IPS-18a (cell line): ENCODE measurements at regions not wholly inside any gene's neighbourhood (a gene's known extent, or its start where the extent isn't known, plus 50 kb on each side); places are given as distances from the start of the nearest gene placed in this dataset.
"Not testable (repeated sequence)": the region's sequence is repeated elsewhere in the genome, so short reads cannot be mapped to it uniquely, and the experiment has no call there.

ENCODE experiments used
- H3K27ac ChIP-seq: one replicate; pipeline ENCODE4 v1.5.1; 2013; ENCODE audit warnings: low read length
- H3K27me3 ChIP-seq: one replicate; pipeline ENCODE4 v1.6.1; 2013; ENCODE audit warnings: mild to moderate bottlenecking, low read length; ENCODE audit not compliant: control insufficient read depth, insufficient read depth
- H3K36me3 ChIP-seq: one replicate; pipeline ENCODE4 v1.6.1; 2013; ENCODE audit warnings: low read depth, low read length; ENCODE audit not compliant: control insufficient read depth
- H3K4me1 ChIP-seq: one replicate; pipeline ENCODE4 v1.6.1; 2013; ENCODE audit warnings: low read depth, low read length; ENCODE audit not compliant: control insufficient read depth
- H3K4me3 ChIP-seq: one replicate; pipeline ENCODE4 v1.5.1; 2013; ENCODE audit warnings: low read length
- H3K9ac ChIP-seq: one replicate; pipeline ENCODE4 v1.6.1; 2013; ENCODE audit warnings: mild to moderate bottlenecking, low read length, moderate library complexity
- H3K9me3 ChIP-seq: one replicate; pipeline ENCODE4 v1.6.1; 2013; ENCODE audit warnings: low read depth, low read length; ENCODE audit not compliant: control insufficient read depth

DNA sequence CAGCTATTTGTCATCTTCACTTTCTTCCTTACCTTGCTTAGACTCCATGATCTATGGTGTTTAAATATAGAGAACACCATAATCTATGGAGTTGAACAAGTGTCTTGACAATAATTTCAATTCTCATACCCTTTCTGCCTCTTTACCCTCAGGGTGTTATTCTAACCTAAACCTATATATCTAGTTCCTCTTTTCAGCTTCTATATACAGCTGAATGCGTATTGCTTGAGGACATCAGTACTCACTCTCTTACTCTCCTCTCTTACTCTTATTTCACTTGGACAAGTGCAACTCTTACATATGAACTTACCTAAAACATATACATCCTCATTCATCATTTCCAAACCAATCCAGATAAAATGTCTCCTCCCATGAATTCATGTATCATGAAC is 187.1 kb downstream of the RAP2B start:
- no peaks in the 10 kb centered on the region for H3K9me3 ChIP-seq
- no peaks in the 10 kb centered on the region for H3K36me3 ChIP-seq
- no peak overlapping the region for H3K9ac ChIP-seq
- H3K4me1 ChIP-seq = peaks cover 7% of the 10 kb centered on the region
- peaks cover 14% of the 10 kb centered on the region for H3K27me3 ChIP-seq
- H3K4me3 ChIP-seq = no peak overlapping the region
- no peak overlapping the region for H3K27ac ChIP-seq

DNA sequence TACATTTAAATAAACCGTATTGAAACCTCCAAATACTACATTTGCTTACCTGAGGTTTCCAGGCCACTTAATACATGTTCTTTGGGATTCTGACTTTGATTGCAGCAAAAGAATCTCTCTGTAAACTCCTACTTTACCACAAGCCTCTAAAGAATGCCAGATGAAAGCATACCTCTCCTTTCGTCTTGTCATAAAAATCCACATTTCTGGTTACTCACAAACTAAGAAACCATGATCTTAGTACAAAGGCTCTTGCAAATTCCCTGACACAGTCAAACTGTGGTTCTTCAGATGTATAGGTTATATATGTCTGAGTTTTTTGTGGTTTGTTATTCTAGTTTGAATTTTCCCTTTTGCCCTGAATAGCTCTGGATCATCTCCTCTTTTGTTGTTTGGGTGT is 188.4 kb downstream of the RAP2B start:
- Histone ChIP-seq H3K9ac (no peak overlapping the region), H3K4me3 (no peak overlapping the region), H3K27ac (no peak overlapping the region), H3K9me3 (no peaks in the 10 kb centered on the region), H3K36me3 (no peaks in the 10 kb centered on the region), H3K27me3 (peaks cover 14% of the 10 kb centered on the region), H3K4me1 (peaks cover 7% of the 10 kb centered on the region)

DNA sequence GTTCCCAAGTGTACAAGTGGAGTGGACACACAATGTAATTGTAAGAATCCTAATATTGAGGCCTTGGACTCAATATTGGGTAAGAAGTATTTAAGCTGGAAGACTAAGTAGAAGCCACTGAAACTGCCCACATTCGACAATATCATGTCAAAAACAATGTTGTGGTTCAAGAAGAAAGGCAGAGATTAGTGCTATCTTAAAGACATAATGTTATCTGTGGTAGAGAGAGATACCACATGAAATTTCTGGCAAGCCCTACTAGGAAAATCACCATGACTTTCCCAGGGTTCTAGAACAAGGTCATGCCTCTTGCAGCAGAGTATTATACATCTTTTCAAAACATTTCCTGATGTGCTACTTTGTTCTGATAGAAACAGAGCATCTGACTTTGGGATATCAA is 192.6 kb downstream of the RAP2B start:
- H3K9me3 ChIP-seq = no peaks in the 10 kb centered on the region
- no peak overlapping the region for H3K9ac ChIP-seq
- no peak overlapping the region for H3K4me3 ChIP-seq
- no peaks in the 10 kb centered on the region for H3K36me3 ChIP-seq
- no peak overlapping the region for H3K27ac ChIP-seq
- peaks cover 6% of the 10 kb centered on the region for H3K27me3 ChIP-seq
- H3K4me1 ChIP-seq = peaks cover 4% of the 10 kb centered on the region

DNA sequence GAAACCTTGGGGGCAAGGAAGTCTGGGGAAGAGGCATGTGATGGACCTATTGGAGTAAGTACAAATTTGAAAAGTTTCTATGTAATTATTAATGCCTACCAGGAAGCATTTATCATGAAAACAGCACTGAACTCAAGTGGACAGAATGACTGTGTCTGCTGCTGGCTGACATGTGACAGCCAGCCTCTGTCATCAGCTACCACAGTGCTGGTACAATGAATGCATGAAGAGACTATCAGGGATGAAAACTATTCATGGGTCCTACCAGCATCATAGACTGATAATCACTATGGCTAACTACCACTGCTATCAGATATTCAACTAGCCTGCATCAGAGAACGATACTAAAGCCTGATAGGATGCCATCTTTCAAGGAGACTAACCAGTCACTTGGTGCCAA is 193.5 kb downstream of the RAP2B start:
- H3K27ac ChIP-seq = no peak overlapping the region
- H3K36me3 ChIP-seq = no peaks in the 10 kb centered on the region
- H3K9me3 ChIP-seq = no peaks in the 10 kb centered on the region
- H3K4me3 ChIP-seq = no peak overlapping the region
- H3K9ac ChIP-seq = no peak overlapping the region
- peaks cover 4% of the 10 kb centered on the region for H3K4me1 ChIP-seq
- no peaks in the 10 kb centered on the region for H3K27me3 ChIP-seq

DNA sequence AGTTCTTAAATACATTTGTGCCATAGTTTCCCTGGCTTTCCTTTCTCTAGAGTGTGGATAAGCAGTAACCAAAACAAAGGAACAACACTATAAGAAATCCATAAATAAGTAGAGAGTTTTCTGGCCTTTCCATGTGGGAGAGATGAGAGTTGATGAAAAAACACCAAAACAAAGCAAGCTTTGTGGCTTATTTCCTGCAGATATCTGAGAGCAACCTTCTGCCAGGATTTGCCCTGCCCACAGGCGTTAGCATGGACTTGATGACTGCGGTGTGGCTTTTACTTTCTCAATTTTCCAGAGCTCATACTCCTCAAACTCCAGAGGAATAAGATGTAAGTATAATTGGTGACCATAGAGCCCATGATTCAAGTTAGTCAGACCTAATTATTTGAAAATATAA is 194.9 kb downstream of the RAP2B start:
- no peak overlapping the region for H3K9ac ChIP-seq
- no peaks in the 10 kb centered on the region for H3K36me3 ChIP-seq
- peaks cover 4% of the 10 kb centered on the region for H3K4me1 ChIP-seq
- no peaks in the 10 kb centered on the region for H3K9me3 ChIP-seq
- no peak overlapping the region for H3K27ac ChIP-seq
- no peaks in the 10 kb centered on the region for H3K27me3 ChIP-seq
- no peak overlapping the region for H3K4me3 ChIP-seq

DNA sequence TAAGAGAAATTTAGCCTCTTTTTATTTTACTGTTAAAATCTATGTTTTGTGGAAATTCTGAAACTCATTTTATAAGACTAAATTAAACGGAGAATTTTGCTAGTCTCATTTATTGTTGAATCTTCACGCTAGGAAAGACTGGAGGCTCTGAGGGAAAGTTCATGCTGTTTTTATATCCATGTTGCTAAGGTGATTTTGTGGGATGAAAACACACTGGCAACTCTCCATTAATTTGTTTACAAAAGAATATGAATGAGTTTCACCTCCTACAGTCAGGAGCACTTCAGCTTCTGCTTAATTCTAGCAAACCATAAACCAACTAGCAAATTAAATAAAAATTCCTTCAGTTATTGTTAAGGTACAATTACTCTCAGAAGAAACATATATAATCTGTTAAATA is 195.4 kb downstream of the RAP2B start:
- Histone ChIP-seq H3K36me3 (no peaks in the 10 kb centered on the region), H3K27ac (no peak overlapping the region)

DNA sequence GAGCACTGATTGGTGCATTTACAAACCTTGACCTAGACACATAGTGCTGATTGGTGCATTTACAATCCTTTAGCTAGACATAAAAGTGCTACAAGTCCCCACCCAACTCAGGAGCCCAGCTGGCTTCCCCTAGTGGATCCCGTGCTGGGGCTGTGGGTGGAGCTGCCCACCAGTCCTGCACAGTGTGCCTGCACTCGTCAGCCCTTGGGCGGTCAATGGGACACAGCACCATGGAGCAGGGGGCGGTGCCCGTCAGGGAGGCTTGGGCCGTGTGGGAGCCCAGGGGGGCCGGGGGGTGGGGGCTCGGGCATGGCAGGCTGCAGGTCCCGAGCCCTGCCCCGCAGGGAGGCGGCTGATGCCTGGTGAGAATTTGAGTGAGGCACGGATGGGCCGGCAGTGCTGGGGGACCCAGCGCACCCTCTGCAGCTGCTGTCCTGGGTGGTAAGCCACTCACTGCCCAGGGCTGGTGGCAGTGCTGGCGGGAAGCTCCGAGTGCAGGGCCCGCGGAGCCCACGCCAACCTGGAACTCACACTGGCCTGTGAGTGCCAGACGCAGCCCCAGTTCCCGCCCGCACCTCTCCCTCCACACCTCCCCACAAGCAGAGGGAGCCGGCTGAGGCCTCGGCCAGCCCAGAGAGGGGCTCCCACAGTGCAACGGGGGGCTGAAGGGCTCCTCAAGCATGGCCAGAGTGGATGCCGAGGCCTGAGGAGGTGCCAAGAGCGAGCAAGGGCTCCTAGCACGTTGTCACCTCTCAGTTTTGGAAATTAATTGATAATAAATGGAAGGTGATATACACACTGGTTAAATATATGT is 207.7 kb downstream of the RAP2B start:
- H3K36me3 ChIP-seq = no peaks in the 10 kb centered on the region
- H3K9me3 ChIP-seq = peaks cover 4% of the 10 kb centered on the region
- no peaks in the 10 kb centered on the region for H3K27me3 ChIP-seq
- no peaks in the 10 kb centered on the region for H3K4me1 ChIP-seq
- no peak overlapping the region for H3K4me3 ChIP-seq
- H3K9ac ChIP-seq = no peak overlapping the region
- no peak overlapping the region for H3K27ac ChIP-seq

More for the DNA sequence above, 195.4 kb downstream of the RAP2B start:
- Histone ChIP-seq H3K4me3 (no peak overlapping the region), H3K9me3 (no peaks in the 10 kb centered on the region), H3K9ac (no peak overlapping the region), H3K27me3 (no peaks in the 10 kb centered on the region), H3K4me1 (peaks cover 4% of the 10 kb centered on the region)

DNA sequence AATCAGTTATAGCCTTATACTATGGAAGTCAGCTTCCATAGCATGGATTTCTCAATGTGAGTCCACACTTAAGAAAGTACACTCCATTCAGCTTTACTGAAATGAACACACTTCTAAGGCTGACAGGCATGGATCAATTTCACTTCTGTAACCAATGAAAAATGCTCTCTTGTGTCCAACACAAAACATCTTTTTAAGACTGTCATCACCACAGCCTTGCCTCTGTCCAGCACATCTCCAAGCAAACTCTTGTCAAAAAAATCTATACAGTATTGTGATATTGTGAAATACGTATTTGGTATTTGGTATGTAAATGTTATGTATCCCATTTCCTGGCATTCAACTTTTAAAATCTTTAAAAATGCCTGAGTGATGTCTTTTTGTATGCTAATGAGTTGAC is 208.7 kb downstream of the RAP2B start:
- H3K9me3 ChIP-seq = peaks cover 4% of the 10 kb centered on the region
- no peak overlapping the region for H3K4me3 ChIP-seq
- no peak overlapping the region for H3K27ac ChIP-seq
- no peaks in the 10 kb centered on the region for H3K36me3 ChIP-seq
- no peaks in the 10 kb centered on the region for H3K27me3 ChIP-seq
- no peak overlapping the region for H3K9ac ChIP-seq
- no peaks in the 10 kb centered on the region for H3K4me1 ChIP-seq

DNA sequence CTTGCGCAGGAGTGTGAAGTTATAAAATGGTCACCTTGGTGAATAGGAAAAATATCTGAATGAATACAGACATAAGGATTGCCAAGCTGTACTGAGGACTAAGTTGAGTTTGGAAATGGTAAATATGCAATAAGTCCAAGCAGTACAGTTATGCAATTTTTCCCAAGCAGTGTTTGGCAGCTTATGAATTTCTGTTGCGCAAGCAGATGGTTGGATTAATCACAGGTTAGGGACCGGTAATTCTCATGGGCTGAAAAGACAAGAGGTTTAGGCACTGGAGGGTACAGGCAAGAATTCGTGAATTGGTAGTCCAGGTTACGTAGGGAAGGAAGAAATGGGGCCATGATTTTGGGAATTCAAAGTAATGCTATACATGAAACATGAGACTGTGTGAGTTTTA is 210.3 kb downstream of the RAP2B start:
- no peaks in the 10 kb centered on the region for H3K36me3 ChIP-seq

DNA sequence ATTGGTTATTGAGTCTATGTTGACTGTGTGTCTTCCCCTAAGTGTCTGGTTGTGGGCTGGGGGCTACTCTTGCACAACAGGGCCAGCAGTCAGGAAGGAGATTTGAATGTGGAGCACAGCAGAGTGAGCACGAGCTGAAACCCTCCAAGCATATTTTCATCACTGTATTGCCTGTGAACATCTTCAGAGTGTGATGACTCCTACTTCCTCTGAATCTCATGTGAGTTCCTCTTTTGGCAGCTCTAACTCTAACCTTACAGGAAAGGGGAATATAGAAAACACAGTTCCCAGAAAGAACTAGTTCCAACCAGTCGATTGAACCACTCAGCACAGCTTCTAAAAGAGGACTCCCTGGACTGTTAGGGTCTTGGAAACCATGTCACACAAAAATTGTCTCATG is 211.6 kb downstream of the RAP2B start:
- Histone ChIP-seq H3K27ac (no peak overlapping the region), H3K4me1 (no peaks in the 10 kb centered on the region), H3K4me3 (no peak overlapping the region), H3K36me3 (no peaks in the 10 kb centered on the region), H3K9ac (no peak overlapping the region), H3K27me3 (no peaks in the 10 kb centered on the region), H3K9me3 (peaks cover 4% of the 10 kb centered on the region)

More for the DNA sequence above, 210.3 kb downstream of the RAP2B start:
- Histone ChIP-seq H3K9ac (no peak overlapping the region), H3K27me3 (no peaks in the 10 kb centered on the region), H3K27ac (no peak overlapping the region), H3K4me3 (no peak overlapping the region), H3K4me1 (no peaks in the 10 kb centered on the region), H3K9me3 (peaks cover 4% of the 10 kb centered on the region)

DNA sequence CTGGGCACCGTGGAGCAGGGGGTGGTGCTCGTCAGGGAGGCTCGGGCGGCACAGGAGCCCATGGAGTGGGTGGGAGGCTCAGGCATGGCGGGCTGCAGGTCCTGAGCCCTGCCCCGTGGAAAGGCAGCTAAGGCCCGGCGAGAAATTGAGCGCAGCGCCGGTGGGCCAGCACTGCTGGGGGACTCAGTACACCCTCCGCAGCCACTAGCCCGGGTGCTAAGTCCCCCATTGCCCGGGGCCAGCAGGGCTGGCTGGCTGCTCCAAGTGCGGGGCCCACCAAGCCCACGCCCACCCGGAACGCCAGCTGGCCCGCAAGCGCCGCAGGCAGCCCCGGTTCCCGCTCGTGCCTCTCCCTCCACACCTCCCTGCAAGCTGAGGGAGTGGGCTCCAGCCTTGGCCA is 216.3 kb downstream of the RAP2B start:
- not testable (repeated sequence) for H3K4me1 ChIP-seq, H3K27ac ChIP-seq, H3K9me3 ChIP-seq

DNA sequence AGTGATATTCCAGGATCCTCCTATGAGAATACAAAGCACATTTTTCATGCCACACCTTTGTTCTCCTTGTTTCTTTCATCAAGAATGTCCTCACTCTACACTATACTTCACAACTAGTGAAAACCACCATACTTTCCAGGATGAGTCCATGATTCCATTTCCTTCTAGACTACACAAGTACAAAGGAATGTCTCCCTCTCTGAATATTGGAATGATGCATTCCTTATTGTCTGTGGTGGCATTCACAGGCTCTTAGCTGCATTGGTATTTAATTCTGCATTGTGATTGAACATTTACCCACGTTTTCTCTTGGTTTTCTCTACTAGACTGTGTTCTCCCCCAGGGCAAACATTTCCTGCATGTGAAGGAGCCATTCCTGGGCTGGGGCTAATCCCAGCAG is 217.5 kb downstream of the RAP2B start:
- Histone ChIP-seq H3K27me3 (no peaks in the 10 kb centered on the region), H3K9ac (no peak overlapping the region), H3K9me3 (no peaks in the 10 kb centered on the region), H3K4me3 (no peak overlapping the region), H3K36me3 (no peaks in the 10 kb centered on the region), H3K27ac (no peak overlapping the region), H3K4me1 (no peaks in the 10 kb centered on the region)

More for the DNA sequence above, 216.3 kb downstream of the RAP2B start:
- not testable (repeated sequence) for H3K4me3 ChIP-seq, H3K9ac ChIP-seq, H3K36me3 ChIP-seq, H3K27me3 ChIP-seq
